K562 (cell line): ENCODE measurements at regions not wholly inside any gene's neighbourhood (a gene's known extent, or its start where the extent isn't known, plus 50 kb on each side); places are given as distances from the start of the nearest gene placed in this dataset.

ENCODE experiments used
- ATAC-seq: fragments of 200-7000 bp; cut with Tn5 transposase; 3 replicates; pipeline ENCODE4 v1.9.1; 2020; ENCODE audit warnings: moderate library complexity
- BruUV-seq: library from RNA; stranded (reverse); fragments of 400-500 nt; replicated peaks from 2 replicates; lab custom pipeline; 2021; lab: Mats Ljungman, UMichigan
- CTCF ChIA-PET: fragments of 300-600 bp; formaldehyde crosslinking; extraction: SDS; loops from one replicate; lab custom pipeline; 2021; ENCODE audit warnings: low intra/inter-chr PET ratio; lab: Yijun Ruan, JAX
- POLR2A ChIA-PET: fragments of 300-600, 350-650 bp; sonication (Branson Sonifier 250); formaldehyde crosslinking; extraction: SDS; loops from one replicate; lab custom pipeline; 2021; ENCODE audit warnings: antibody characterized with exemption, inconsistent platforms; lab: Yijun Ruan, JAX
- DNase-seq, 4 experiments: peaks; one replicate each; pipeline versions ENCODE4 v3.0.0 to v3.0.0-alpha.2; 2011 to 2018; ENCODE audit warnings: low spot score in 3 of 4, mixed read lengths in 3 of 4; ENCODE audit errors: extremely low read depth in 1 of 4
- FAIRE-seq: peaks from 2 replicates; lab custom pipeline; 2011; peaks lifted over from hg19 to GRCh38; lab: Jason Lieb, UNC
- H2AFZ ChIP-seq: 2 replicates; pipeline ENCODE4 v1.6.0; 2011; ENCODE audit warnings: low read depth, low read length, control low read depth, inconsistent platforms
- H3K27ac ChIP-seq: fragments of 200-600 bp; 3 replicates; pipeline ENCODE4 v1.8.0; 2011; ENCODE audit warnings: low read depth, mild to moderate bottlenecking, control low read depth, inconsistent platforms, low read length, moderate library complexity, mixed read lengths; ENCODE audit errors: extremely low read depth
- H3K27me3 ChIP-seq, 2 experiments: fragments of 300-600 bp in 1 of 2; 2 replicates in 1 of 2; 3 replicates in 1 of 2; pipeline versions ENCODE4 v1.6.0 to v1.8.0; 2011; ENCODE audit warnings: inconsistent platforms in 2 of 2, low read length in 2 of 2, mild to moderate bottlenecking in 1 of 2, mixed read lengths in 1 of 2, moderate library complexity in 1 of 2; ENCODE audit not compliant: control insufficient read depth in 2 of 2, insufficient read depth in 2 of 2
- H3K36me3 ChIP-seq: fragments of 300-600 bp; 3 replicates; pipeline ENCODE4 v1.8.0; 2011; ENCODE audit warnings: mild to moderate bottlenecking, low read length, inconsistent platforms; ENCODE audit not compliant: control insufficient read depth, insufficient read depth
- H3K4me1 ChIP-seq, 2 experiments: fragments of 200-600 bp in 1 of 2; replicated peaks in 1 of 2; 2 replicates in 1 of 2; 3 replicates in 1 of 2; pipeline versions ENCODE4 v1.5.1 to v1.8.0; 2011; ENCODE audit warnings: inconsistent platforms in 2 of 2, low read length in 2 of 2, mild to moderate bottlenecking in 1 of 2, mixed read lengths in 1 of 2, moderate library complexity in 1 of 2; ENCODE audit not compliant: control insufficient read depth in 2 of 2, insufficient read depth in 2 of 2
- H3K4me2 ChIP-seq: 2 replicates; pipeline ENCODE4 v1.6.1; 2011; ENCODE audit warnings: low read length, control low read depth, inconsistent platforms, mixed read lengths; ENCODE audit not compliant: insufficient read depth
- H3K4me3 ChIP-seq: fragments of 200-600 bp; sonication (generic), shearing (Covaris generic); 2 replicates; pipeline ENCODE4 v1.5.1; 2016; ENCODE audit warnings: control low read depth, inconsistent platforms
- H3K79me2 ChIP-seq: fragments of 200-600 bp; 3 replicates; pipeline ENCODE4 v1.8.0; 2011; ENCODE audit warnings: low read length, inconsistent platforms; ENCODE audit not compliant: control insufficient read depth, insufficient read depth
- H3K9ac ChIP-seq, 2 experiments: 2 replicates each; pipeline versions ENCODE4 v1.6.0 to v1.6.1; 2011; ENCODE audit warnings: low read depth in 2 of 2, low read length in 2 of 2, control low read depth in 1 of 2, inconsistent platforms in 1 of 2, mild to moderate bottlenecking in 1 of 2, mixed read lengths in 1 of 2; ENCODE audit not compliant: insufficient read depth in 1 of 2
- H3K9me1 ChIP-seq: one replicate; pipeline ENCODE4 v1.6.0; 2011; ENCODE audit warnings: inconsistent platforms, mild to moderate bottlenecking, low read length, moderate library complexity; ENCODE audit not compliant: control insufficient read depth, insufficient read depth
- H3K9me3 ChIP-seq: replicated peaks from 2 replicates; pipeline ENCODE4 v1.5.1; 2011; ENCODE audit warnings: low read depth, low read length, inconsistent platforms; ENCODE audit not compliant: control insufficient read depth, insufficient read depth
- H4K20me1 ChIP-seq: replicated peaks from 2 replicates; pipeline ENCODE4 v1.6.1; 2011; ENCODE audit warnings: low read length, inconsistent platforms, mixed read lengths; ENCODE audit not compliant: control insufficient read depth, insufficient read depth
- GABPB1 ChIP-seq: sonication (generic); formaldehyde crosslinking; IDR thresholded peaks from 2 replicates; pipeline ENCODE4 v1.8.0; 2022; ENCODE audit warnings: mild to moderate bottlenecking, missing genetic modification reagents
- GATA2 ChIP-seq: sonication (generic); formaldehyde crosslinking; IDR thresholded peaks from 2 replicates; pipeline ENCODE4 v1.4.0; 2020; ENCODE audit warnings: mild to moderate bottlenecking, missing genetic modification reagents
- LARP7 ChIP-seq: fragments of 450-650 bp; IDR thresholded peaks from 2 replicates; pipeline ENCODE4 v1.6.1; 2016
- RNF2 ChIP-seq: sonication (generic); IDR thresholded peaks from 2 replicates; pipeline ENCODE4 v1.6.1; 2016
- SAP30 ChIP-seq: fragments of 200-600 bp; sonication (generic); IDR thresholded peaks from 2 replicates; pipeline ENCODE4 v1.6.1; 2012; ENCODE audit warnings: borderline replicate concordance, low read depth, mild to moderate bottlenecking, moderate library complexity, low read length, control low read depth, inconsistent platforms; ENCODE audit not compliant: insufficient read depth, poor library complexity, severe bottlenecking
- ZBTB7A ChIP-seq: IDR thresholded peaks from 2 replicates; pipeline ENCODE4 v1.6.1; 2011; ENCODE audit warnings: low read depth, mild to moderate bottlenecking, low read length, moderate library complexity, borderline replicate concordance; ENCODE audit not compliant: control insufficient read depth
- ZNF143 ChIP-seq: sonication (generic); formaldehyde crosslinking; IDR thresholded peaks from 2 replicates; pipeline ENCODE4 v1.9.0; 2022; ENCODE audit warnings: mild to moderate bottlenecking, missing genetic modification reagents
- ZNF785 ChIP-seq: fragments of 250-450 bp; sonication (Bioruptor Pico); IDR thresholded peaks from 2 replicates; pipeline ENCODE4 v1.4.0; 2020; ENCODE audit warnings: mild to moderate bottlenecking
- WGBS: fragments of 100-300 bp; shearing (Covaris generic); methylation state at CpG from one replicate; pipeline ENCODE4 v1.1.6; 2016; ENCODE audit warnings: low coverage, mixed read lengths; ENCODE audit not compliant: insufficient coverage; ENCODE audit errors: missing lambda C conversion rate; 5-methylcytosine and 5-hydroxymethylcytosine counted together
- in situ Hi-C: fragments of 300-500 bp; cut with MboI; formaldehyde crosslinking; loops from 4 replicates; pipeline ENCODE4 v1.15.0; 2018; ENCODE audit warnings: inconsistent platforms, mixed read lengths
- intact Hi-C: fragments of 100-400 bp; cut with micrococcal nuclease; formaldehyde crosslinking; loops from 2 replicates; pipeline ENCODE4 v1.14.2; 2022
- TF ChIP-seq, protein P1 (sequence below): fragments of 450-650 bp; conservative IDR thresholded peaks from 2 replicates; pipeline ENCODE4 v1.6.1; 2016; ENCODE audit warnings: missing genetic modification characterization, low read depth, mild to moderate bottlenecking, control low read depth, missing compliant biosample characterization
- TF ChIP-seq, protein P2 (sequence below): fragments of 250-450 bp; sonication (Bioruptor Pico); IDR thresholded peaks from 2 replicates; pipeline ENCODE4 v1.9.0; 2021; ENCODE audit warnings: mild to moderate bottlenecking
- TF ChIP-seq, protein P3 (sequence below): fragments of 450-650 bp; formaldehyde crosslinking; IDR thresholded peaks from 2 replicates; pipeline ENCODE4 v1.4.0; 2020; ENCODE audit warnings: mild to moderate bottlenecking, moderate library complexity
- TF ChIP-seq, protein P4 (sequence below): IDR thresholded peaks from 2 replicates; pipeline ENCODE4 v1.6.1; 2011; ENCODE audit warnings: borderline replicate concordance, low read depth, mild to moderate bottlenecking, moderate library complexity, low read length; ENCODE audit not compliant: insufficient read depth, poor library complexity, severe bottlenecking

DNA sequence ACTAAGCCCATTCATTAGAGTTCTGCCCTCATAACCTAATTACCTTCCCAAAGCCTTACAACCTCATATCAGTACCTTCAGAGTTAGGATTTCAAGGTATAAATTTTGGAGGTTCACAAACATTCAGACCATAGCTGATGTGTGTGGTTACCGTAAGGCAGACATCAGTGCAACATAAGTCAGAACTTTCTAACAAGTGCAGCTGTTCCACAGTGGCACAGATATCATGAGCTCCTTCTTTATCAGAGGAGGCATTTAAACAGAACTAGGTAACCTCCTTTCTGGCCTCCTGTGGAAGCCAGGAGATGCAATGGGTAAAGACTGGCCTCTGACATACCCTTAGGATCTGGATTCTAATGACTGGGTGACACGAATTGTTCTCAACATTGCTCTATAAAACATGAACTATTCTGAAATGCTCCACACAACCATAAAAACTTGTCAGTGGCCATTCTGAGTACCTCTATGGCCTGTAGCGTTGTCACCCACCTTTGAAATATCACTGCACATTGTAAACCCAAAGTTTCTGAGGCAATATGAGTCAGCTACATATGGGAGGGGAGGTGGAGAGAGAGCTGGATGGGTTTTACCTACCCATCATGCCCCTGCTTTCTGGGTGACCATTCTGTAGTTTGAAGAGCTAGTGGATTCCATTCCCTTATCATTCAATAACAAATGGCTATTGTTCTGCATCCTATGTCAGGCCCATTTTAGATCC is 546.0 kb upstream of the TBL1XR1 start:
- TF ChIP-seq, protein P1, sequence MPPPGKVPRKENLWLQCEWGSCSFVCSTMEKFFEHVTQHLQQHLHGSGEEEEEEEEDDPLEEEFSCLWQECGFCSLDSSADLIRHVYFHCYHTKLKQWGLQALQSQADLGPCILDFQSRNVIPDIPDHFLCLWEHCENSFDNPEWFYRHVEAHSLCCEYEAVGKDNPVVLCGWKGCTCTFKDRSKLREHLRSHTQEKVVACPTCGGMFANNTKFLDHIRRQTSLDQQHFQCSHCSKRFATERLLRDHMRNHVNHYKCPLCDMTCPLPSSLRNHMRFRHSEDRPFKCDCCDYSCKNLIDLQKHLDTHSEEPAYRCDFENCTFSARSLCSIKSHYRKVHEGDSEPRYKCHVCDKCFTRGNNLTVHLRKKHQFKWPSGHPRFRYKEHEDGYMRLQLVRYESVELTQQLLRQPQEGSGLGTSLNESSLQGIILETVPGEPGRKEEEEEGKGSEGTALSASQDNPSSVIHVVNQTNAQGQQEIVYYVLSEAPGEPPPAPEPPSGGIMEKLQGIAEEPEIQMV (tag): no peak
- TF ChIP-seq SAP30 (no peak), ZNF785 (CRISPR knock-in tag) (no peak), GABPB1 (CRISPR knock-in tag) (no peak), GATA2 (CRISPR knock-in tag) (no peak), LARP7 (no peak), ZNF143 (CRISPR knock-in tag) (no peak), ZBTB7A (no peak), RNF2 (no peak)
- TF ChIP-seq, protein P2, sequence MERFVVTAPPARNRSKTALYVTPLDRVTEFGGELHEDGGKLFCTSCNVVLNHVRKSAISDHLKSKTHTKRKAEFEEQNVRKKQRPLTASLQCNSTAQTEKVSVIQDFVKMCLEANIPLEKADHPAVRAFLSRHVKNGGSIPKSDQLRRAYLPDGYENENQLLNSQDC (CRISPR knock-in tag): no peak
- TF ChIP-seq, protein P3, sequence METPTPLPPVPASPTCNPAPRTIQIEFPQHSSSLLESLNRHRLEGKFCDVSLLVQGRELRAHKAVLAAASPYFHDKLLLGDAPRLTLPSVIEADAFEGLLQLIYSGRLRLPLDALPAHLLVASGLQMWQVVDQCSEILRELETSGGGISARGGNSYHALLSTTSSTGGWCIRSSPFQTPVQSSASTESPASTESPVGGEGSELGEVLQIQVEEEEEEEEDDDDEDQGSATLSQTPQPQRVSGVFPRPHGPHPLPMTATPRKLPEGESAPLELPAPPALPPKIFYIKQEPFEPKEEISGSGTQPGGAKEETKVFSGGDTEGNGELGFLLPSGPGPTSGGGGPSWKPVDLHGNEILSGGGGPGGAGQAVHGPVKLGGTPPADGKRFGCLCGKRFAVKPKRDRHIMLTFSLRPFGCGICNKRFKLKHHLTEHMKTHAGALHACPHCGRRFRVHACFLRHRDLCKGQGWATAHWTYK (CRISPR knock-in tag): no peak
- TF ChIP-seq, protein P4, sequence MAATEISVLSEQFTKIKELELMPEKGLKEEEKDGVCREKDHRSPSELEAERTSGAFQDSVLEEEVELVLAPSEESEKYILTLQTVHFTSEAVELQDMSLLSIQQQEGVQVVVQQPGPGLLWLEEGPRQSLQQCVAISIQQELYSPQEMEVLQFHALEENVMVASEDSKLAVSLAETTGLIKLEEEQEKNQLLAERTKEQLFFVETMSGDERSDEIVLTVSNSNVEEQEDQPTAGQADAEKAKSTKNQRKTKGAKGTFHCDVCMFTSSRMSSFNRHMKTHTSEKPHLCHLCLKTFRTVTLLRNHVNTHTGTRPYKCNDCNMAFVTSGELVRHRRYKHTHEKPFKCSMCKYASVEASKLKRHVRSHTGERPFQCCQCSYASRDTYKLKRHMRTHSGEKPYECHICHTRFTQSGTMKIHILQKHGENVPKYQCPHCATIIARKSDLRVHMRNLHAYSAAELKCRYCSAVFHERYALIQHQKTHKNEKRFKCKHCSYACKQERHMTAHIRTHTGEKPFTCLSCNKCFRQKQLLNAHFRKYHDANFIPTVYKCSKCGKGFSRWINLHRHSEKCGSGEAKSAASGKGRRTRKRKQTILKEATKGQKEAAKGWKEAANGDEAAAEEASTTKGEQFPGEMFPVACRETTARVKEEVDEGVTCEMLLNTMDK: no peak
- Histone ChIP-seq H2AFZ (no peak overlapping the region), H3K79me2 (no peaks in the 10 kb centered on the region), H3K4me2 (no peak overlapping the region), H3K4me1 (peaks cover 0 to 5% of the 10 kb centered on the region in 2 experiments; a peak in 3 of 5 replicates), H4K20me1 (no peaks in the 10 kb centered on the region), H3K27ac (no peak overlapping the region), H3K27me3 (no peaks in the 10 kb centered on the region), H3K4me3 (no peak overlapping the region), H3K9ac (no peak overlapping the region), H3K36me3 (no peaks in the 10 kb centered on the region), H3K9me1 (no peaks in the 10 kb centered on the region), H3K9me3 (no peaks in the 10 kb centered on the region)
- WGBS: 12% methylated on average over 3 of the region's 3 CpGs
- in situ Hi-C loops: no loop called here
- no peak for FAIRE-seq
- intact Hi-C loops: no loop called here
- CTCF ChIA-PET: no interaction called here
- no TSS peak for BruUV-seq
- DNase-seq: no peak
- ATAC-seq: no peak
- POLR2A ChIA-PET: interaction anchor here (2.1 kb wide), 1 partner anchor 10 kb away, joined by 6 read pairs; no protein-coding TSS in a partner anchor
